Progenitor cell of endocrine pancreas (in vitro differentiated cells): ENCODE measurements at regions not wholly inside any gene's neighbourhood (a gene's known extent, or its start where the extent isn't known, plus 50 kb on each side); places are given as distances from the start of the nearest gene placed in this dataset.
A peak's percentile ranks its signal among the peaks of the same experiment; 100 is the strongest.

Source experiments
- DNase-seq: peaks from one replicate; pipeline ENCODE4 v3.0.0; 2021; ENCODE audit warnings: low spot score; ENCODE audit not compliant: unreplicated experiment
- H3K27ac Mint-ChIP-seq: 2 replicates; pipeline ENCODE4 v1.8.0; 2021; ENCODE audit warnings: mild to moderate bottlenecking, moderate library complexity, mixed read lengths
- H3K27me3 Mint-ChIP-seq: 2 replicates; pipeline ENCODE4 v1.8.0; 2021; ENCODE audit warnings: mixed read lengths
- H3K36me3 Mint-ChIP-seq: 2 replicates; pipeline ENCODE4 v1.8.0; 2022; ENCODE audit warnings: mixed read lengths; ENCODE audit not compliant: insufficient read depth
- H3K4me1 Mint-ChIP-seq: 2 replicates; pipeline ENCODE4 v1.8.0; 2021; ENCODE audit warnings: low read depth, mixed read lengths
- H3K4me3 Mint-ChIP-seq: 2 replicates; pipeline ENCODE4 v1.8.0; 2021; ENCODE audit warnings: low read depth, mild to moderate bottlenecking, moderate library complexity, mixed read lengths
- H3K9me3 Mint-ChIP-seq: 2 replicates; pipeline ENCODE4 v1.8.0; 2021; ENCODE audit warnings: low read depth, mixed read lengths
- TF ChIP-seq, protein P1 (sequence below): fragments of 200-600 bp; sonication (generic); IDR thresholded peaks from one replicate; pipeline ENCODE4 v1.5.0; 2021; ENCODE audit warnings: antibody characterized with exemption, mild to moderate bottlenecking; ENCODE audit not compliant: unreplicated experiment

DNA sequence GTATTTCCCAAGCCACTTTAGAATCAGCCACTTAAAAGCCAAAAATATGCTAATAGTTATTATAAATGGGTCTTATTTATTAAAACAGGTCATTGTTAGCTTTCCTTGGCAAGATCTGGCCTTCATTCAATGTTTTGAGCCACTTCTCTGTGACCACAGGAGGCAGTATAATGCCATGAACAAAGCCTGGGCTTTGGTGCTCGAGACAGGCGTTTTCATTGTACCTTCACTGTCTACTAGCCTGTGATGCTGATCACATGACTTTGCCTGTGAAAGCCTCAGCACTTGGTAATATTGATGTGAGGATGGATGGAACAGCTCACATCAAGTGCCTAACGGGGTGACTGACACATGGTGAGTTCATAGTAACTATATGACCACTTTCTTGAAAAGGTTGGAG, 217.0 kb downstream of the RWDD3 start:
- Mint-ChIP-seq H3K36me3 (no peaks in the 10 kb centered on the region), H3K27me3 (no peaks in the 10 kb centered on the region), H3K4me1 (no peaks in the 10 kb centered on the region), H3K9me3 (peaks cover 27% of the 10 kb centered on the region), H3K4me3 (no peak overlapping the region), H3K27ac (no peak overlapping the region)
- TF ChIP-seq, protein P1, sequence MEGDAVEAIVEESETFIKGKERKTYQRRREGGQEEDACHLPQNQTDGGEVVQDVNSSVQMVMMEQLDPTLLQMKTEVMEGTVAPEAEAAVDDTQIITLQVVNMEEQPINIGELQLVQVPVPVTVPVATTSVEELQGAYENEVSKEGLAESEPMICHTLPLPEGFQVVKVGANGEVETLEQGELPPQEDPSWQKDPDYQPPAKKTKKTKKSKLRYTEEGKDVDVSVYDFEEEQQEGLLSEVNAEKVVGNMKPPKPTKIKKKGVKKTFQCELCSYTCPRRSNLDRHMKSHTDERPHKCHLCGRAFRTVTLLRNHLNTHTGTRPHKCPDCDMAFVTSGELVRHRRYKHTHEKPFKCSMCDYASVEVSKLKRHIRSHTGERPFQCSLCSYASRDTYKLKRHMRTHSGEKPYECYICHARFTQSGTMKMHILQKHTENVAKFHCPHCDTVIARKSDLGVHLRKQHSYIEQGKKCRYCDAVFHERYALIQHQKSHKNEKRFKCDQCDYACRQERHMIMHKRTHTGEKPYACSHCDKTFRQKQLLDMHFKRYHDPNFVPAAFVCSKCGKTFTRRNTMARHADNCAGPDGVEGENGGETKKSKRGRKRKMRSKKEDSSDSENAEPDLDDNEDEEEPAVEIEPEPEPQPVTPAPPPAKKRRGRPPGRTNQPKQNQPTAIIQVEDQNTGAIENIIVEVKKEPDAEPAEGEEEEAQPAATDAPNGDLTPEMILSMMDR: peak; percentile 24
- DNase-seq: no peak

DNA sequence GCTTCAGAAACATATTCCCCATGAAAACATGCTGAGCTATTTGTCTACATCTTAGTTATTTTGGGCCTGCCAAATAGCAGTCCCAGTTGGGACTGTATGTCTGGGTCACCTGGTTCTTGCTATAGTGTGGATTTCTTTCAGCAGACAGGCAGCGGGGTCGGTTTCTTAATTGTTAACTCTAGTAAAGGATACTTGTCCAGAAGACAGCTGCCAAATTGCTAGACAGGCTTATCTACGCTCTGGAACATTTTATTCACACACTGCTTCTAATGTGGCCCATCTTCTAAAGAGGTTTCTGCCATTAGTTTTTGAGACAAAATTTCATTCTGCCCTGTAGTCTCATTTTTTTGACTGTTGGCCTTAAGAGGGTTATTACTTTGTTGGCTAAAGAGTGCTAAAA, 217.9 kb downstream of the RWDD3 start:
- Mint-ChIP-seq H3K27me3 (no peaks in the 10 kb centered on the region), H3K9me3 (peaks cover 30% of the 10 kb centered on the region), H3K36me3 (no peaks in the 10 kb centered on the region), H3K4me1 (no peaks in the 10 kb centered on the region), H3K4me3 (no peak overlapping the region), H3K27ac (no peak overlapping the region)
- no peak for DNase-seq
- TF ChIP-seq, protein P1: no peak

DNA sequence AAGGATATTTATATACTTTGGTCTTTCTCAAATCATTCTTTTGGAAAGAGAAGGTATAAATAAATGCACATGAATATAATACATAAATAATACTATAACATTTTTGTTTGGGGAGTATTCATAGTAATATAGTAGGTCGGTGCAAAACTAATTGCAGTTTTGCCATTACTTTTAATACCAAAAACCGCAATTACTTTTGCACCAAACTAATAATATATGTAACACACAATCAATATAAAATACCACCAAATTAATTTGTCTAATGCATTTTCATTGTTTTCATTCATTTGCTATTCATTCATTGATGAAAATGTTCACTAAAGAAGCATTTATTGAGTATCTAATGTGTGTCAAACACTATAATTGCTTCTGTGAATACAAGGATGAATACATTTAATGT, 219.0 kb downstream of the RWDD3 start:
- Mint-ChIP-seq H3K27me3 (no peaks in the 10 kb centered on the region), H3K36me3 (no peaks in the 10 kb centered on the region), H3K4me3 (no peak overlapping the region), H3K27ac (no peak overlapping the region), H3K4me1 (no peaks in the 10 kb centered on the region), H3K9me3 (peaks cover 33% of the 10 kb centered on the region)
- TF ChIP-seq, protein P1: no peak
- no peak for DNase-seq

DNA sequence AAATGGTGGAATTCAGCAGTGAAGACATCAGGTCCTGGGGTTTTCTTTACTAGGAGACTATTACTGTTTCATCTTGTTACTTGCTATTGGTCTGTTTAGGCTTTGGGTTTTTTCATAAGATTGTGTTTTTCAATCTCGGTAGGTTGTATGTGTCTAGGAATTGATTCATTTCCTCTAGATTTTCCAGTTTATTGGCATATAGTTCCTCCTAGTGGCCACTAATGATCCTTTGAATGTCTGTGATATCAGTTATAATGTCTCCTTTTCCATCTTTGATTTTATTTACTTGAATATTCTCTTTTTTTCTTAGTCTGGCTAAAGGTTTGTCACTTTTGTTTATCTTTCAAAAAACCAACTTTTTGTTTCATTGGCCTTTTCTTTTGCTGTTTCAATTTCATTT, 233.0 kb downstream of the RWDD3 start:
- Mint-ChIP-seq H3K4me3 (no peak overlapping the region), H3K4me1 (no peaks in the 10 kb centered on the region), H3K27ac (no peak overlapping the region), H3K36me3 (peaks cover 2% of the 10 kb centered on the region), H3K27me3 (no peaks in the 10 kb centered on the region), H3K9me3 (peaks cover 23% of the 10 kb centered on the region)
- TF ChIP-seq, protein P1: peak; percentile 16
- DNase-seq: no peak

DNA sequence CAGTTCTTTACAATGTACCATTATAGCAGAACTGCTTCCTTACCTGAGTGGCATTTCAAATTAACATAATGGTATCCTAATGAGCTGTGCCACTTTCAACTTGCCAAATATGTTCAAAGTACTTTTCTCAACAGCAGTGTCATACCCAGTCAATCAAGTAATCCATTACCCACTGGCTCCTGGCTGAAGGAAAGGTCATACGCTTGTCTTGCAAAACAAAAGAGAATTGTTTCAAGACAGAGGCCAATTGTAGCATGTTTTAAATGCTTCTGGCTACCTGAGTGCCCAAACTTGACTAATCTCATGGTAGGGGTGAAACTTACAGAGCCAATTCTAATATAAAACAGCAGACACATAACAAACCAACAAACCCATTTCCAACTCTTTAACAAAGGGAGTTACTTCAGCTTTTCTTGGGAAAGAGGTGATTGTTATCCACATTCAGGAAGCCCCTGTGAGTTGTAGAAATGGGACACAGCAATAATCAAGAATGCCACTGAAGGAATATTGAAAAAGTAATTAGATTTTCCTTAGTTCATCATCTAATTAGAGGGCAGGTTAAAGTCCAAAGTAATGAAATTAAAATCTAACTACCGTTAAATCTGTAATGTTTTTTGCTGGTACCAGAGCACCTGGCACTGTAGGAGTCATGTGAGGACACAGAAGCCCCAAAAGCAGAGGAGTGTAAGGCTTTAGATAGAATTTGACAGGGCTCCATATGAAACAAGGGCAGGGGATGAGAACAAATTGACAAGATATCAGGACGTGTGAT, 241.9 kb downstream of the RWDD3 start:
- DNase-seq: no peak
- TF ChIP-seq, protein P1: no peak
- Mint-ChIP-seq H3K27me3 (no peaks in the 10 kb centered on the region), H3K27ac (no peak overlapping the region), H3K4me3 (no peak overlapping the region), H3K36me3 (peaks cover 5% of the 10 kb centered on the region), H3K4me1 (peaks cover 6% of the 10 kb centered on the region), H3K9me3 (peaks cover 18% of the 10 kb centered on the region)
